HTERT RPE-1 (cell line): ENCODE measurements at regions not wholly inside any gene's neighbourhood (a gene's known extent, or its start where the extent isn't known, plus 50 kb on each side); places are given as distances from the start of the nearest gene placed in this dataset.

Experiments
- in situ Hi-C: fragments of 300-500 bp; cut with MboI; formaldehyde crosslinking; loops from 4 replicates; pipeline ENCODE4 v1.14.3; 2020; ENCODE audit warnings: low sequenced_read_pairs

DNA sequence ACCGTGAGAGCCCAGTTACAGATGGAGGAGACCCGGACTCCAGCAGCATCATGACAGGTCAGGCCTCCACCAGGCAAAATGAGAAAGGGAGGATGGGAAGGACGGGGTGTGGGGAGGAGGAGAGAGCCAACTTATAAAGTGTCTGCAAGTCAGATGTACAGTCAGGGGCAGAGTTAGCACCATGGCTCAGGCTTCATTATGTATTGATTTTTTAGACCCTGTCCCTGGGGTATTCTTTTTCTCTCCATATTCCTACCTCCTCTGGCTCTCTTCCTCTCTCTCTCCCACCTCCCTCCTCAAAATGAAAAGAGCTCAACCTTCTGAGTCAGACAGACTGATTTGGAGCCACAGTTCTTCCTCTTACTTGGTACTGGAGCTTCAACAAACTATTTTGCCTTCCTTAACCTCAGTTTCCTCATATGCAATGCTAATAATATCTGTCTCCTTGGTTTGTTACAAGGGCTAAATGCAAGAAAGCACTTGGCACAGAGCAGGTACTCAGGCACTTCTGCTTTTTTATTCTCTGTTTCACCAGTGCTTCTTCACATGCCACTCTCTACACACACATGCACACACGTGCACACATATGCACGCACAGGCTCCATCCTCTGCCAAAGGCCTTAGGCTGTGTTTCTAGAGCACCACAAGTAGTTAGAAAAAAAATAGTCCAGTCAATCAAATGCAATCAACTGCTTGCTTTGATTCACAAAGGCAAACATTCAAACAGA is 92.3 kb upstream of the PKDCC start:
- in situ Hi-C loops, result no loop called here

- in situ Hi-C loops, result no loop called here
These were observed 90.4 kb upstream of the PKDCC start for GRCh38 chr2:41957431-41957830.

- in situ Hi-C loops, result no loop called here
These were observed 89.6 kb upstream of the PKDCC start for GRCh38 chr2:41958251-41958650.

- in situ Hi-C loops, result no loop called here
These were observed 89.0 kb upstream of the PKDCC start for GRCh38 chr2:41958775-41959174.

GRCh38 chr2:41959760-41960159 is 88.1 kb upstream of the PKDCC start:
- in situ Hi-C loops, result no loop called here

DNA sequence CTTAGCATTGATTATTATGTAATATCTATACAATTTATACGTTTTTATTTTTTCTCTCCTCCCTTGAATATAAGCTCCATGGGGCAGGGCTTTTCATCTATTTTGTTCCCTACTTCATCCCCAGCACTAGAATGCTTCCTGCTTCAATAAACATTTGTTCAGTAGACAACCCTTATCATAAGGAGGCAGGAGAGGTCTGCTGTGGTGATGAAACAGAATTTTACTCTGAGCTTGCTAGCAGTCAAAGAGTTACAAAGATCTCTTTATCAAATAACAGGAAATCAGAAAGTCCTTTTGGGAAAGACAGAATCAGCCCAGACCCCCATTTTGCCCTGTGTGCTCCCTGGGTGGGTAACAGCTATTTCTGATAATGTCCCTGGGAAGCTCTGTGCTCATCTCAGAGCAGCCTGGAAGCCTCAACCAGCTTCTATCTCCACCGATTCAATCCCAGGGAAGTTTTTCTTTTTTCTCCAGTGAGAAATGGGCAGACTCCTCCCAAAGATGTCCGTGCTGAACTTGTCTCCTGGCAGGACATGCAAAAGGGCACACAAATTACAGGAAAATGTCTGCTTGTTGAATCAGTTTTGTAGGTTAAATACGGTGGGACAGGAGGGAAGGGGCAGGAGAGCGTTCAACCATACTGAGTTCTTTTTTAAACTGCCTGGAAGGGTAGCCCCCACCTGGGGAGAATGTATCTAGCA is 84.7 kb upstream of the PKDCC start:
- in situ Hi-C loops, result no loop called here

DNA sequence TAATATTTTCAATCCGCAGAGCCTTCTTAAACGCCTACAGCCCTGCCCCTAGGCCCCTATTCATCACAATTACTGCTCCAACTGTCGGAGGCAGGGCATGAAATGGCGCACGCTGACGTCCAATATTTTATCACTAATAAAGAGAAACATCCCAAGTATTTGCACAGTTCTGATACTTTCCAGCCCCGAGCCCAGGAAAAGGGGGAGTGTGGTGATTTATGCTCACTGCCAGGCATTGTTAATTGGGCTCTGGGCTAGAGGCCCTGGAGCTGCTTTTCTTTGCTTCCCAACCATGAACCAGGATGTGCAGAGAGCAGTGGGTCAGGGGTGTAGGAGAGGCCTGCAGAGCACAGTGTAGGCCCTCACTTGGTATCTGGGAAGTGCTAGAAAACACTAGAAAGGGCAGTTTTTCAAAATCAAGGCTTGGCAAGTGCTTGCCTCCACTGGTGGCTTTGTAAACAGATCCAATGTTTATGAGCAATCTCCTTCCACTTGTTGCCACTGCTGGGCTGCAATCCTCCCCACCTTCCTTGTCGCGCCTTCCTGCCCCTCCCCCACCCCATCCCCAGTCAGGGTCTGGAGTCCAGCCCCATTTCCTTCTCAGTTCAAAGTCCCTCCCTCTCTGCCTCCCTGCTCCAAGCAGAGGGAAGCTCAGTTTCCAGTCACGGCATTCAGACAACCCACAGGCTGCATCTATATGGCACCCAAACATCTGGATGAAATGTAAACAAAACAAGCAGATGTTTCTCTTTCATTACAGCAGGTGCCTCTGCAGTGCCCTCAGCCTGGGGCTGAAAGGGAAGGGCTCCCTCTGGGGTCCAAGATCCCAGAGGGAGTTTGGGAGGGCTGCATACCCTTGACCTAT is 83.9 kb upstream of the PKDCC start:
- in situ Hi-C loops, result no loop called here

DNA sequence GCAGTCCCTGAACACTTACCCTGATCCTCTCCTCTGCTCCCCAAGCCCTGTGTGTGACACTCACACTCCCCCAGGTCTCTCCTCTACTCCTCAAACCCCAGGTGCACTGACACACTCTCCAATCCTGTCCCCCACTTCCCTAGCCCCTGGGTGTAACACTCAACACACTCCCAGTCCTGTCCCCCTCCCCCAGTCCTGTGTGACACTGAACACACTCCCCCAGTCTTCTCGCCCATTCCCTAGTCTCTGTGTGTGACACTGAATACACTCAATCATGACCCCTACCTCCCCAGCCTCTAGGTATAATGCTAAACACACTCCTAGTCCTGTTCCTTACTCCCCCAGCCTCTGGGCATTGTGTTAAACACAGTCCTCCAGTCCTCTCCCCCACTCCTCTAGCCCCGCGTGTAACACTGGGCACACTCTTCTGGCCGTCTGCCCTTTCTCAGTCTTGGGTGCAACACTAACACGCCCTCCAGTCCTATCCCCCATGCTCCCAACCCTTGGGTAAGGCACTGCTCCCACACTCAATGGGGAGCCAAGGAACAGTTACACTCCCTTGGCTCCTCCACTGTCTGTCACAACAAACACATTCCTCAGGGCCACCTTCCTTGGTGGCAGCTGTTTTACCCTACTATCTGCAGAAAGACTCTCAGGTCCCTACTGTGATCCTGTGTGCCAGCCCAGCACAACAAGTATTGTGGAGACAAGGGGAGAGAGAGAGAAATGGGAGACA is 82.5 kb upstream of the PKDCC start:
- in situ Hi-C loops, result no loop called here

GRCh38 chr2:41965909-41966295 is 81.9 kb upstream of the PKDCC start:
- in situ Hi-C loops, result no loop called here

GRCh38 chr2:41966431-41966893 is 81.4 kb upstream of the PKDCC start:
- in situ Hi-C loops, result no loop called here

DNA sequence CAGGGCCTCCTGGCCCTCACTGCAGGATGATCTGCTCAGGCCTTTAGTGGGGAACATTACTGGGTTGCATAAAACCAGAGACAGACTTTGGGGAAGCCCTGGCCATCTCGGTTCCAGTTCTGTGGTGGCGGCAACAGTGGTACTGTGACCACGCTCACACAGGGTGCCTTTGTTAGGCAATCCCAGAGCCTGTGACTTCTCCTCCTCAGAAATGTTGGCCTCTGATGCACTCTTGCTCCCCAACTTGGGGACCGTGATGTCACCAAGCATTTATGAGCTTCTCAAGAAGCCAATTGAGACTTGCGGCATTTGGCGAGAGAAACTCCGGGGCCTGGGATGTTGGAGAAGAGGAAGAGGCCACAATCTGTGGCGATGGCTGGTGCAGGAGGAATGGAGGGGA is 80.9 kb upstream of the PKDCC start:
- in situ Hi-C loops, result no loop called here

DNA sequence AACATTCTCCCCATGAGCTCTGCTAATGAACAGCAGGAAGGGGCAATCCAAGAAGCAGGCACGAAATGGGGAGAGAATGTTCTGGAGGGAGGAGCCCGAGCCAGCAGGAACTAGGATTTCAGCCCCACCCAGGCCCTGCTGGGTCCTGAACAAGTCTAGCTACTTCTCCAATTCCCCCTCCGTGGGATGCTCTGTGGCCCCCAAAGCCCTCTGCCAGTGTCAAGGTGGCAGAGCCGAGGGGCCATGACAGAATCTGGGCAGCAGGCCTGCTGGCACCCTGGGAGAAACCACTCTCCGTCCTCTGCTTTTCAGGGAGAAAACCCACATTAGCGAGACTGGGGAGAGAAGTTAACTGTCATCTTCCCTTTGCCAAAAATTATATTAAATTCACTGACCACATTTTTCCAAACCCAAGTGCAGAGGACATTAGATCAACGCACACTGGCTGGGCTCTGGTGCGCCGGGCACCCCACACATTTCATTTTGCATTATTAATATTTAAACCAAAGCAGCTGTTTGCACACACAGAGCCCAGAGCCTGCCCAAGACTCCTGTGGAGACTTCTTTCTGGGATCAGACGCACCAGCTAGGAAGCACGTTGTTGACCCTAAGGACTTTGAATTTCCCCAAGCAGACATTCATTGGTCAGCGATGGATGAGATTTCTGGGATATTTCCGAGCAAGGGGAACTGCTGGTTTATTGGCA is 80.2 kb upstream of the PKDCC start:
- in situ Hi-C loops, result no loop called here

DNA sequence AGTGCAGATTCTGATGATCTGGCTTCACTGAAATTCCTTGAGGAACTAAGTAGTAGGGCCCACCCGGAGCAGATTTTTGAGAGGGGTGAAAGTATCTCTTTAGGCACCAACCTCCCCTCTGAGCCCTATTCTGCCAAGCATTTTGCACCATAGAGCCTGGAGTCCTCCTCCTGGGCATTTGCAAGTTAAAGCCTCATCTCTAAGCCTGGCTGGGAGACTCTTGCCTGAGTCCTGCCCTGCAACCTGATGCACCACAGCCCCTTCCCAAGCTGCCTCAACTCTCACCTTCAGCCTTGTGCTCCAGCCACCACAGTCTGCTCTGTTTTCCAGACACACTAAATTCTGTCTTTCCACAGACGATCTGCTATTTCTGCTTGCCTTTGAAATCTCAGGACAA is 79.6 kb upstream of the PKDCC start:
- in situ Hi-C loops, result no loop called here

GRCh38 chr2:41970988-41971660 is 76.7 kb upstream of the PKDCC start:
- in situ Hi-C loops, result no loop called here

- in situ Hi-C loops, result no loop called here
These were observed 75.6 kb upstream of the PKDCC start for GRCh38 chr2:41972179-41972578.

DNA sequence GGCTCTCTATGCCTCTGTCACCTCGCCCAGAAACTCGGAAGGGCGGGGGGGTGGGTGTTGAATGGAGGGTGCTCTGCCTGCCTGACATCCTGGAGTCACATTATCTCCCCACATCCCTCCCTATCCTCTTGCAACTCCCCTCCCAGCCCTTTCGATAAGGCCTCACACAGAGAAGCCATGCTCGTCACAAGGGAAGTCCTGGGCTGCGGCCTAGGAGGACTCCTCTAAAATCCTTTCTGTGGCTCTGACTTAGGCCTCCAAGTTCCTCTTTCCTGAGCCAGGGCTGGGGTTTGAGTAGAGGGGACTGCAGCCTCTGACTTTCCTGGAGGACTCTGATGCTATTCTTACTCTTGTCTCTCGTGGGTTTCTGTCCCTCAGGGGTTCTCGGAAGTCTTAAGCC is 75.0 kb upstream of the PKDCC start:
- in situ Hi-C loops, result no loop called here

- in situ Hi-C loops, result no loop called here
These were observed 74.0 kb upstream of the PKDCC start for GRCh38 chr2:41973871-41974270.

DNA sequence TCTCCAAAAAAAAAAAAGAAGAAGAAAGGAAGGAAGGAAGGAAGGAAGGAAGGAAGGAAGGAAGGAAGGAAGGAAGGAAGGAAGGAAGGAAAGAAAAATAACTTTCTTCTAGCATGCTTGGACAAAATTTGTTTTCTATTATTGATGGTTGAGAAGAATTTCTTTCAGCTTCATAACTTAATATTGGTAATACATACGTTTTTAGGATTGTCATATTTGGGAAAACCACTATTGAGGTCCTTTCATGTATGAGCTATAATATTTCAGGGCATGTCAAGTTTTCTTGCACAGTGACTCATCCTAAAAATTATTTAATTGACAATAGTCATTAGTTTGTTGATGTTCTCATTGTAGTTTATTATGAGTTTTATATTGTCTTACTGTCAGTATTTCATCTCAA is 66.4 kb upstream of the PKDCC start:
- in situ Hi-C loops, result no loop called here

- in situ Hi-C loops, result no loop called here
These were observed 62.2 kb upstream of the PKDCC start for GRCh38 chr2:41985573-41986095.
